ENCODE measurements at regions not wholly inside any gene's neighbourhood (a gene's known extent, or its start where the extent isn't known, plus 50 kb on each side); places are given as distances from the start of the nearest gene placed in this dataset.
"Not testable (repeated sequence)": the region's sequence is repeated elsewhere in the genome, so short reads cannot be mapped to it uniquely, and the experiment has no call there.

DNA sequence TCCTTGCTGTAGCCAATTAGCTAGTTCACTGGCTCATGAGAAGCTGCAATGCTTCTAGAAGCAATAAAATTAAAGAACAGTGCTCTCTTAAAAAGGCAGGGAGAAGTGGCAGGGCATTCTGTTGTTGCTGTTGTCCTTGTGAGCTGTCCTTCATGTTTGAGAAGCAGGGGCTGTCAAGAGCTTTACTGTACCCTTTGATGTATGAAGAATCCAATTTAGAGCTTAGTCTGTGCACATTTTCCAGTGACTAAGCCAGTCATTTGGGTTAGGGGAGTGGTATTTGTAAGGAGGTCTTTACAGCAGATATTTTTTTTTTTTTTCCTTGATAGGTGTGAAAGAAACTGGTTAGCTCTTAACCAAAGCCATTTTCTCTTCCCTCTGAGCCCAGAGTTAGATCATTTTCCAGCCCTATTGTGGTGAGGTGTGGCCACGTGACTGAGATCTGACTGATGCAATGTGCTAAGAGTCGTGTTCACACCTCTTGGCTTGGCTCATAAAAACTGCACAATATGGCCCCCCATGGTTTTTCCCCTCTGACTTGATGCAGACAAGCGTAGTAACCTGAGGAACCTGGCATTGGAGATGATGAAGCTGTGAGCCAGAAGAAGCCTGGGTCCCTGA lies 309.6 kb upstream of the TMTC4 start:
- no peaks in the 10 kb centered on the region for H3K4me1 ChIP-seq
- H3K27ac ChIP-seq = no peak overlapping the region
- H3K36me3 ChIP-seq = no peaks in the 10 kb centered on the region
- H3K27me3 ChIP-seq = no peaks in the 10 kb centered on the region
- no peak for DNase-seq (ENCODE audit: low spot score in 2 of 2)
- H3K9me3 ChIP-seq = no peaks in the 10 kb centered on the region
- TF ChIP-seq POLR2A (IDR thresholded peaks at IDR 0.05) (no peak), EP300 (IDR thresholded peaks at IDR 0.05) (no peak)
- TF ChIP-seq, protein P1, sequence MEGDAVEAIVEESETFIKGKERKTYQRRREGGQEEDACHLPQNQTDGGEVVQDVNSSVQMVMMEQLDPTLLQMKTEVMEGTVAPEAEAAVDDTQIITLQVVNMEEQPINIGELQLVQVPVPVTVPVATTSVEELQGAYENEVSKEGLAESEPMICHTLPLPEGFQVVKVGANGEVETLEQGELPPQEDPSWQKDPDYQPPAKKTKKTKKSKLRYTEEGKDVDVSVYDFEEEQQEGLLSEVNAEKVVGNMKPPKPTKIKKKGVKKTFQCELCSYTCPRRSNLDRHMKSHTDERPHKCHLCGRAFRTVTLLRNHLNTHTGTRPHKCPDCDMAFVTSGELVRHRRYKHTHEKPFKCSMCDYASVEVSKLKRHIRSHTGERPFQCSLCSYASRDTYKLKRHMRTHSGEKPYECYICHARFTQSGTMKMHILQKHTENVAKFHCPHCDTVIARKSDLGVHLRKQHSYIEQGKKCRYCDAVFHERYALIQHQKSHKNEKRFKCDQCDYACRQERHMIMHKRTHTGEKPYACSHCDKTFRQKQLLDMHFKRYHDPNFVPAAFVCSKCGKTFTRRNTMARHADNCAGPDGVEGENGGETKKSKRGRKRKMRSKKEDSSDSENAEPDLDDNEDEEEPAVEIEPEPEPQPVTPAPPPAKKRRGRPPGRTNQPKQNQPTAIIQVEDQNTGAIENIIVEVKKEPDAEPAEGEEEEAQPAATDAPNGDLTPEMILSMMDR (IDR thresholded peaks at IDR 0.05) = no peak
- WGBS, 2 donors = 37 to 44% methylated on average over 3 of the region's 3 CpGs
- H3K4me3 ChIP-seq = no peak overlapping the region

DNA sequence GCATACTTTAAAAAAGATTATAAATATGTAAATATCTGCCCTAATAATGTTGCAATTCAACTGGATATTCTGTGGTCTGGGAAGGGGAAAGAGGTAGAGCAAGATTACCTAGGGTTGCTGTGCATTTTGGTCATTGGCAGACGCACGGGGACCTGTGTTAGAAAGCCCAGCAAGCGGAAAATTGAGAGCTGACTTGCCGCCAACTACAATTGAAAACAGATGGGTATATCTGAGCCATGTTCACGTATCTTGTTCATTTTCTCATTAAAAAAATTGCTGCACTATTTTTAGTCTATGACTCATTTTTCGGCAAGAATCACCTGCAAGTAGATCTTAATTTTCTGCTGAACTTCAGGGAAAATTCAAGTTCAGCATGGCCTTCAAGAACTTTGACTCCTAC lies 308.5 kb upstream of the TMTC4 start:
- no peaks in the 10 kb centered on the region for H3K9me3 ChIP-seq
- no peak for TF ChIP-seq POLR2A (IDR thresholded peaks at IDR 0.05)
- TF ChIP-seq, protein P1 (IDR thresholded peaks at IDR 0.05) = no peak
- no peak for TF ChIP-seq EP300 (IDR thresholded peaks at IDR 0.05)
- no peak overlapping the region for H3K4me3 ChIP-seq
- H3K4me1 ChIP-seq = no peaks in the 10 kb centered on the region
- no peak for DNase-seq (ENCODE audit: low spot score in 2 of 2)
- H3K36me3 ChIP-seq = no peaks in the 10 kb centered on the region
- no peaks in the 10 kb centered on the region for H3K27me3 ChIP-seq
- WGBS, 2 donors = 68 to 70% methylated on average over 6 of the region's 6 CpGs
- no peak overlapping the region for H3K27ac ChIP-seq

DNA sequence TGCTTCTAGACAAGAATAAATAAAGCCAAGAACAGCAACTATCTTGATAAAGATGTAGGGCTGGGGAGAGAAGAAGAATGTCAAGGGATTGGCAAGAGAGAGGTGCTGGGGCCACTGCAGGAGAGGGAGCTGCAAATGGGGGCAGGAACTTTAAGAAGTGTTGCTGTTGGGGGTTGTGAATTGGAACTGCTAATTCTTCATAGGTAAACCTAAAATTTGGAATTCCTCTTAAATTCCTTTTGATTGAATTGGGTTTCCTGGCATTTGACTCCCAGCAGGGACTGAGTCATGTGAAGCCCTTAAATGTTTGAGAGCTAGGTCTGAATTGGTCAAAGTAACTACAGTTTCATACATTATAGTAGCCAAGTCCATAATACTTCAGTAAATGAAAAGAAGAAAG lies 305.6 kb upstream of the TMTC4 start:
- H3K4me3 ChIP-seq = no peak overlapping the region

DNA sequence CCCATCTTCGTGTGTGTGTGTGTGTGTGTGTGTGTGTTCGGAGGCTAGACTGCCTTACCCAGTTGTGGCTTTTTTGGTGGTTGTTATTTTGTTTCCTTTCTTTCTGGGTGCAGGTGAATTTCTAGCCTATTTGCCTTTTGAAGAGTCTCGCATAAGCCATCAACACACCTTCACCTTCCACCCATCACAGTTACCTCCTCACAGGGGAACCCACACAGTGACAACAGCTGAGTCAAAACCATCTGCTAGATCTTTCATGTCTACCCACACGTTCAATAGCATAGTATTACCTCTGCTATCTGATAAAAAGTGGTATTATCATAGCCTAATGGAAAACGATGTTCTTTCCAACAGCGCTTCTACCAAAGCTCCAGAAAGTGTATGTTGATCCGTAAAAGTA lies 303.2 kb upstream of the TMTC4 start:
- H3K4me1 ChIP-seq = no peaks in the 10 kb centered on the region
- 82 to 84% methylated on average over 7 of the region's 7 CpGs for WGBS, 2 donors
- no peak overlapping the region for H3K4me3 ChIP-seq
- no peaks in the 10 kb centered on the region for H3K27me3 ChIP-seq
- no peak overlapping the region for H3K27ac ChIP-seq
- H3K36me3 ChIP-seq = no peaks in the 10 kb centered on the region
- TF ChIP-seq, protein P1 (IDR thresholded peaks at IDR 0.05) = no peak
- TF ChIP-seq EP300 (IDR thresholded peaks at IDR 0.05) = no peak
- TF ChIP-seq POLR2A (IDR thresholded peaks at IDR 0.05) = no peak
- DNase-seq (ENCODE audit: low spot score in 2 of 2) = no peak
- no peaks in the 10 kb centered on the region for H3K9me3 ChIP-seq

More for the DNA sequence above, 305.6 kb upstream of the TMTC4 start:
- no peaks in the 10 kb centered on the region for H3K9me3 ChIP-seq
- TF ChIP-seq, protein P1 (IDR thresholded peaks at IDR 0.05) = no peak
- no peak for TF ChIP-seq POLR2A (IDR thresholded peaks at IDR 0.05)
- TF ChIP-seq EP300 (IDR thresholded peaks at IDR 0.05) = no peak
- no peak overlapping the region for H3K27ac ChIP-seq
- H3K36me3 ChIP-seq = no peaks in the 10 kb centered on the region
- no peak for DNase-seq (ENCODE audit: low spot score in 2 of 2)
- no peaks in the 10 kb centered on the region for H3K27me3 ChIP-seq
- H3K4me1 ChIP-seq = no peaks in the 10 kb centered on the region

DNA sequence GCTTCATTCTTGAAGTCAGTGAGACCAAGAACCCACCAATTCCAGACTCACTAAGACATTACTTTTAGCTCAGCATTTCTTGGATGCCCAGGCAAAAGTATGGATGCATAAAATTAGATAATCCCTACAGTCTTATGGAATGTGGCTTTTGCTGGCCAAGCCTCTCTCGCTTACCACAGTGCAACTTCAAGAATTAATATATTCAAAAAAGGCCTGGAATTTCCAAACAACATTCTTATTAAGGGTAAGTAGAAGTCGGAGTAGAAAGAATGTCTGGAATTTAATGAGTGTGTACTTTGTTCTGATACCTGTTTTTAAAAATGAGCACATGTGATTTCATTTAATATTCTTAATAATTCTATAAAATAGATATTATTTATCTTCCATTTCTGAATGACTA lies 302.4 kb upstream of the TMTC4 start:
- Histone ChIP-seq H3K27me3 (no peaks in the 10 kb centered on the region), H3K36me3 (no peaks in the 10 kb centered on the region), H3K27ac (no peak overlapping the region), H3K4me3 (no peak overlapping the region), H3K4me1 (no peaks in the 10 kb centered on the region), H3K9me3 (peaks cover 0 to 1% (median 0%) of the 10 kb centered on the region in 4 donors)
- TF ChIP-seq EP300 (IDR thresholded peaks at IDR 0.05) (no peak), POLR2A (IDR thresholded peaks at IDR 0.05) (no peak)
- TF ChIP-seq, protein P1 (IDR thresholded peaks at IDR 0.05) = no peak
- DNase-seq (ENCODE audit: low spot score in 2 of 2) = no peak
- 46 to 57% methylated on average over 2 of the region's 2 CpGs for WGBS, 2 donors

DNA sequence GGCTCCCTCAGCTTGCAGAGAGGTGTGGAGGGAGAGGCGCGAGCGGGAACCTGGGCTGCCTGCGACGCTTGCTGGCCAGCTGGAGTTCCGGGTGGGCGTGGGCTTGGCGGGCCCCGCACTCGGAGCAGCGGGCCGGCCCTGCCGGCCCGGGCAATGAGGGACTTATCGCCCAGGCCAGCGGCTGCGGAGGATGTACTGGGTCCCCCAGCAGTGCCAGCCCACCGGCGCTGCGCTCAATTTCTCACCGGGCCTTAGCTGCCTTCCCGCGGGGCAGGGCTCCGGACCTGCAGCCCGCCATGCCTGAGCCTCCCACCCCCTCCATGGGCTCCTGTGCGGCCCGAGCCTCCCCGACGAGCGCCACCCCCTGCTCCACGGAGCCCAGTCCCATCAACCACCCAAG lies 301.1 kb upstream of the TMTC4 start:
- not testable (repeated sequence) for H3K4me1 ChIP-seq; H3K27me3 ChIP-seq; H3K36me3 ChIP-seq; H3K9me3 ChIP-seq; H3K4me3 ChIP-seq; H3K27ac ChIP-seq; DNase-seq (ENCODE audit: low spot score in 2 of 2)
- WGBS, 2 donors = 84% methylated on average over 10 of the region's 31 CpGs; no CpG with 5 or more reads in 1 of the 2 donors
